ENCODE measurements at regions not wholly inside any gene's neighbourhood (a gene's known extent, or its start where the extent isn't known, plus 50 kb on each side); places are given as distances from the start of the nearest gene placed in this dataset.
A peak's percentile ranks its signal among the peaks of the same experiment; 100 is the strongest.
"Not testable (repeated sequence)": the region's sequence is repeated elsewhere in the genome, so short reads cannot be mapped to it uniquely, and the experiment has no call there.

- no peak for DNase-seq (ENCODE audit: low read depth)
Observed at GRCh38 chrX:129361576-129361975, 161.7 kb downstream of the SMARCA1 start.

GRCh38 chrX:129360175-129360574, 163.1 kb downstream of the SMARCA1 start:
- DNase-seq (ENCODE audit: low read depth): peak; percentile 1

GRCh38 chrX:129359269-129359668, 164.0 kb downstream of the SMARCA1 start:
- DNase-seq (ENCODE audit: low read depth): no peak

- DNase-seq (ENCODE audit: low read depth): not testable (repeated sequence)
Observed at GRCh38 chrX:129357428-129357827, 165.9 kb downstream of the SMARCA1 start.

GRCh38 chrX:129347291-129347690, 176.0 kb downstream of the SMARCA1 start:
- no peak for DNase-seq (ENCODE audit: low read depth)

- DNase-seq (ENCODE audit: low read depth): no peak
Observed at GRCh38 chrX:129346574-129346973, 176.7 kb downstream of the SMARCA1 start.

- DNase-seq (ENCODE audit: low read depth): not testable (repeated sequence)
Observed at GRCh38 chrX:129337264-129337663, 186.0 kb downstream of the SMARCA1 start.

GRCh38 chrX:129323115-129323514, 200.2 kb downstream of the SMARCA1 start:
- DNase-seq (ENCODE audit: low read depth): no peak

GRCh38 chrX:129318375-129318774, 204.9 kb downstream of the SMARCA1 start:
- no peak for DNase-seq (ENCODE audit: low read depth)

- DNase-seq (ENCODE audit: low read depth): no peak
Observed at GRCh38 chrX:129316461-129316860, 206.8 kb downstream of the SMARCA1 start.

GRCh38 chrX:129310000-129310399, 213.3 kb downstream of the SMARCA1 start:
- no peak for DNase-seq (ENCODE audit: low read depth)

GRCh38 chrX:129262912-129263311, 260.4 kb downstream of the SMARCA1 start:
- DNase-seq (ENCODE audit: low read depth): no peak

- not testable (repeated sequence) for DNase-seq (ENCODE audit: low read depth)
Observed at GRCh38 chrX:129255516-129255915, 267.8 kb downstream of the SMARCA1 start.

- no peak for DNase-seq (ENCODE audit: low read depth)
Observed at GRCh38 chrX:129249563-129249962, 273.7 kb downstream of the SMARCA1 start.

GRCh38 chrX:129247642-129248041, 275.6 kb downstream of the SMARCA1 start:
- no peak for DNase-seq (ENCODE audit: low read depth)

- no peak for DNase-seq (ENCODE audit: low read depth)
Observed at GRCh38 chrX:129239371-129239770, 283.9 kb downstream of the SMARCA1 start.

GRCh38 chrX:129238011-129238410, 285.3 kb downstream of the SMARCA1 start:
- no peak for DNase-seq (ENCODE audit: low read depth)

- no peak for DNase-seq (ENCODE audit: low read depth)
Observed at GRCh38 chrX:129235903-129236302, 287.4 kb downstream of the SMARCA1 start.

- no peak for DNase-seq (ENCODE audit: low read depth)
Observed at GRCh38 chrX:129233786-129234185, 289.5 kb downstream of the SMARCA1 start.

- DNase-seq (ENCODE audit: low read depth): no peak
Observed at GRCh38 chrX:129230850-129231512, 292.3 kb downstream of the SMARCA1 start.

- DNase-seq (ENCODE audit: low read depth): no peak
Observed at GRCh38 chrX:129230168-129230567, 293.1 kb downstream of the SMARCA1 start.

- DNase-seq (ENCODE audit: low read depth): no peak
Observed at GRCh38 chrX:129227366-129227765, 295.9 kb downstream of the SMARCA1 start.

- DNase-seq (ENCODE audit: low read depth): no peak
Observed at GRCh38 chrX:129193357-129193756, 329.9 kb downstream of the SMARCA1 start.

- DNase-seq (ENCODE audit: low read depth): no peak
Observed at GRCh38 chrX:129188231-129188630, 335.1 kb downstream of the SMARCA1 start.

All from stimulated activated CD8-positive, alpha-beta memory T cell treated with anti-CD3 and anti-CD28 coated beads, Interleukin-12 subunit alpha, Interleukin-12 subunit beta, amount 100 ng/mL, for 1 hour (primary cell).